ENCODE measurements at regions not wholly inside any gene's neighbourhood (a gene's known extent, or its start where the extent isn't known, plus 50 kb on each side); places are given as distances from the start of the nearest gene placed in this dataset.
"Not testable (repeated sequence)": the region's sequence is repeated elsewhere in the genome, so short reads cannot be mapped to it uniquely, and the experiment has no call there.

DNA sequence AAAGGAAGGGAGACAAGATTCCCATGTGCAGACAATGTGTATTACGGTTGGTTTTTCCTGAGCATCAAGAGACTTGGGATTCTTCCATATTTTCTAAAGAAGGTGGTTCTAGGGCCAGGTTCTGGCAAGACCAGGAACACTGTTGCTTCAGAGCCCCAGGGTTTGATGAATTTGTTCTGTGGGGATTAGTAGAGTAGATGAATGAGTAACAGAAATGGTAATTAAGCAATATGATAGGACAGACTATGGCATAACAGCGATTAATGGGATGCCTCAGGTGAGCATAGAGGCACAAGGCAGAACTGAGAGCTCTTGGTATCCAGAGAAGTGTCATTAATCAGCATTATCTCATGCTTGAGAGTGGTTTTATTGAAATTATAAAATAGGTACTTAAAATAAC is 82.8 kb upstream of the PNPT1 start:
- POLR2A ChIA-PET = interaction anchor here (0.7 to 3.2 kb wide), 21 partner anchors 15 to 185 kb away, joined by 3 to 28 read pairs (median 5); no protein-coding TSS in a partner anchor
- no peak overlapping the region for H3K27ac Mint-ChIP-seq (ENCODE audit: low read depth, unreplicated experiment)

DNA sequence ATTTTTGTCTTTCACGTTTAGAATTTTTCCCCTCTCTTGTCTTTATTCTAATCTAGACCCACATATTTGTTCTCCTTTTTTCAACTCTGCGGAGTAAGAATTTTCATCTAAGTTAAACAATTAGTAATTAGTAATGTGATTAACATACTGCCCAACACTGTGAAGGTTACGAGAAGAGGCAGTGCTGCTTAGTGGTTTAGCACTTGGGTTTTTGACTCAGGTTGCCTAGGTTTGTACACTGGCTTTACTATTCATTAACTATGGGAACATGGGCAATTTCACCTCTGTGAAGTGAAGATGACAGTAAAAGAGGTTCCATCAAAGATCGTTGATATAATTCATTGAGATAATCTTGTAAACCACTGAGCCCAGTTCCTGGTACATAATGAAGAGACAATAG is 82.2 kb upstream of the PNPT1 start:
- ChIA-PET CTCF (interaction anchor here (1.0 to 2.1 kb wide), 4 partner anchors 182 to 230 kb away, joined by 3 to 9 read pairs (median 5); no protein-coding TSS in a partner anchor), POLR2A (interaction anchor here (0.7 to 3.2 kb wide), 14 partner anchors 14 to 186 kb away, joined by 3 to 28 read pairs (median 6); no protein-coding TSS in a partner anchor)
- no peak for DNase-seq (ENCODE audit: unreplicated experiment)
- Mint-ChIP-seq H3K27me3 (ENCODE audit: insufficient read depth, unreplicated experiment) (no peaks in the 10 kb centered on the region), H3K36me3 (ENCODE audit: insufficient read depth, unreplicated experiment) (peaks cover 7% of the 10 kb centered on the region), H3K9me3 (ENCODE audit: unreplicated experiment) (no peaks in the 10 kb centered on the region), H3K27ac (ENCODE audit: low read depth, unreplicated experiment) (peak overlapping the region; percentile 54), H3K4me1 (ENCODE audit: insufficient read depth, unreplicated experiment) (peaks cover 51% of the 10 kb centered on the region), H3K4me3 (ENCODE audit: unreplicated experiment) (no peak overlapping the region)
- TF ChIP-seq, protein P1, sequence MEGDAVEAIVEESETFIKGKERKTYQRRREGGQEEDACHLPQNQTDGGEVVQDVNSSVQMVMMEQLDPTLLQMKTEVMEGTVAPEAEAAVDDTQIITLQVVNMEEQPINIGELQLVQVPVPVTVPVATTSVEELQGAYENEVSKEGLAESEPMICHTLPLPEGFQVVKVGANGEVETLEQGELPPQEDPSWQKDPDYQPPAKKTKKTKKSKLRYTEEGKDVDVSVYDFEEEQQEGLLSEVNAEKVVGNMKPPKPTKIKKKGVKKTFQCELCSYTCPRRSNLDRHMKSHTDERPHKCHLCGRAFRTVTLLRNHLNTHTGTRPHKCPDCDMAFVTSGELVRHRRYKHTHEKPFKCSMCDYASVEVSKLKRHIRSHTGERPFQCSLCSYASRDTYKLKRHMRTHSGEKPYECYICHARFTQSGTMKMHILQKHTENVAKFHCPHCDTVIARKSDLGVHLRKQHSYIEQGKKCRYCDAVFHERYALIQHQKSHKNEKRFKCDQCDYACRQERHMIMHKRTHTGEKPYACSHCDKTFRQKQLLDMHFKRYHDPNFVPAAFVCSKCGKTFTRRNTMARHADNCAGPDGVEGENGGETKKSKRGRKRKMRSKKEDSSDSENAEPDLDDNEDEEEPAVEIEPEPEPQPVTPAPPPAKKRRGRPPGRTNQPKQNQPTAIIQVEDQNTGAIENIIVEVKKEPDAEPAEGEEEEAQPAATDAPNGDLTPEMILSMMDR (IDR thresholded peaks at IDR 0.05; ENCODE audit: unreplicated experiment) = no peak
- no TSS peak for BruUV-seq (replicated peaks)
- intact Hi-C loops (cut with micrococcal nuclease) = loop anchor here (5.0 kb wide), 1 partner anchor 66 kb away; no protein-coding TSS in a partner anchor

More for the DNA sequence above, 82.8 kb upstream of the PNPT1 start:
- intact Hi-C loops (cut with micrococcal nuclease) = loop anchor here (5.0 kb wide), 1 partner anchor 66 kb away; no protein-coding TSS in a partner anchor
- Mint-ChIP-seq H3K27me3 (ENCODE audit: insufficient read depth, unreplicated experiment) (no peaks in the 10 kb centered on the region), H3K4me3 (ENCODE audit: unreplicated experiment) (no peak overlapping the region), H3K9me3 (ENCODE audit: unreplicated experiment) (no peaks in the 10 kb centered on the region), H3K4me1 (ENCODE audit: insufficient read depth, unreplicated experiment) (peaks cover 51% of the 10 kb centered on the region), H3K36me3 (ENCODE audit: insufficient read depth, unreplicated experiment) (peaks cover 7% of the 10 kb centered on the region)
- peak; percentile 81 for DNase-seq (ENCODE audit: unreplicated experiment)
- BruUV-seq (replicated peaks) = no TSS peak
- CTCF ChIA-PET = interaction anchor here (1.0 to 2.1 kb wide), 5 partner anchors 181 to 230 kb away, joined by 3 to 9 read pairs (median 5); no protein-coding TSS in a partner anchor
- TF ChIP-seq, protein P1 (IDR thresholded peaks at IDR 0.05; ENCODE audit: unreplicated experiment) = no peak

DNA sequence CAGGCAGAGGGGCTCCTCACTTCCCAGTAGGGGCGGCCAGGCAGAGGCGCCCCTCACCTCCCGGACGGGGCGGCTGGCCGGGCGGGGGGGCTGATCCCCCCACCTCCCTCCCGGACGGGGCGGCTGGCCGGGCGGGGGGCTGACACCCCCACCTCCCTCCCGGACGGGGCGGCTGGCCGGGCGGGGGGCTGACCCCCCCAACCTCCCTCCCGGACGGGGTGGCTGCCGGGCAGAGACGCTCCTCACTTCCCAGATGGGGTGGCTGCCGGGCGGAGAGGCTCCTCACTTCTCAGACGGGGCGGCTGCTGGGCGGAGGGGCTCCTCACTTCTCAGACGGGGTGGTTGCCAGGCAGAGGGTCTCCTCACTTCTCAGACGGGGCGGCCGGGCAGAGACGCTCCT is 80.0 kb upstream of the PNPT1 start:
- DNase-seq (ENCODE audit: unreplicated experiment); H3K36me3 Mint-ChIP-seq (ENCODE audit: insufficient read depth, unreplicated experiment); POLR2A ChIA-PET; H3K4me3 Mint-ChIP-seq (ENCODE audit: unreplicated experiment); BruUV-seq (replicated peaks); H3K27me3 Mint-ChIP-seq (ENCODE audit: insufficient read depth, unreplicated experiment); H3K27ac Mint-ChIP-seq (ENCODE audit: low read depth, unreplicated experiment); H3K9me3 Mint-ChIP-seq (ENCODE audit: unreplicated experiment): not testable (repeated sequence)
- H3K4me1 Mint-ChIP-seq (ENCODE audit: insufficient read depth, unreplicated experiment) = peaks cover 54% of the 10 kb centered on the region
- intact Hi-C loops (cut with micrococcal nuclease) = loop anchor here (5.0 kb wide), 1 partner anchor 359 kb away; no protein-coding TSS in a partner anchor
- CTCF ChIA-PET = interaction anchor here (7.6 kb wide), 1 partner anchor 188 kb away, joined by 204 read pairs; no protein-coding TSS in a partner anchor

DNA sequence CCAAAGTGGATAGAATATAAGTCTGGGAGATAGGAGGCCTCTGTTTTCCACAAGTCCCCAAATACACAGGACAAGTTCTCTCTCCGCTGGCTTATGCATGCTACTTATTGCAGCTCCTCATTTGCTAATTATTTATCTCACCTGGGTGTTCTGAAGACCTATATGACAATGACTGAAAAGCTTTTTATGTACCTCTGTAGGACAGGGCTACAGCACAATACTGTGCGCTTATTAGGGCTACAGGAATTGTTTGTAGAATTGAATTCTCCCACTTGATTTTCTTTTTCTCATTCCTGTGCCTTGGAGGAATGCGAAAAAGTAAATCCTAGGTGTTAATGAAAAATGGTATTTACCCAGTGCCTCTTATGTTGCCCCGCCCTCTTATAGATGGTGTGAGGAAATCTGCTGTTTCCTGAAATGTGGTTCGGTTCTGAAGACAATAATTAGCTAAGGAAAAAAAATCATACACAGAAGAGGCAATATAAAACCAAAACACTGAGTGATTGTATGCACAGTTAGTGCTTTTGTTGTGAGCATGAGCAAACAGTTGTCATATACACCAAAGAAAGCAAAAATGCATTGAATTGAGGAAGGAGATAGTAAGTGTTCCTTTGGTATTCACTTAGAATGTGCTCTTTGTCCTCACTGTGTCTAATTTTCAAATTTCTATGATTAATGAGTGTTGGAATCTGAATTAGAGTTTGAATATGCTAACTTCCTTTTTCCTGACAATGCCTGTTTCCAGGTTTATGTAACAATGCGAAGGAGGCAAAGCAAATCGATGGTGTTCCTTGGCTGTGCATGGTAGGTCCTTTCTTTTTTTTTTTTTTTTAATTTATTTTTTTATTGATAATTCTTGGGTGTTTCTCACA is 78.7 kb upstream of the PNPT1 start:
- peak overlapping the region; percentile 35 for H3K27ac Mint-ChIP-seq (ENCODE audit: low read depth, unreplicated experiment)
- H3K4me3 Mint-ChIP-seq (ENCODE audit: unreplicated experiment) = no peak overlapping the region
- H3K9me3 Mint-ChIP-seq (ENCODE audit: unreplicated experiment) = no peaks in the 10 kb centered on the region
- DNase-seq (ENCODE audit: unreplicated experiment) = no peak
- CTCF ChIA-PET = interaction anchor here (0.6 to 7.6 kb wide), 40 partner anchors 9 to 1746 kb away, joined by 3 to 204 read pairs (median 5); no protein-coding TSS in a partner anchor
- peaks cover 54% of the 10 kb centered on the region for H3K4me1 Mint-ChIP-seq (ENCODE audit: insufficient read depth, unreplicated experiment)
- H3K27me3 Mint-ChIP-seq (ENCODE audit: insufficient read depth, unreplicated experiment) = no peaks in the 10 kb centered on the region
- no peaks in the 10 kb centered on the region for H3K36me3 Mint-ChIP-seq (ENCODE audit: insufficient read depth, unreplicated experiment)
- intact Hi-C loops (cut with micrococcal nuclease) = loop anchor here (5.0 kb wide), 1 partner anchor 360 kb away; no protein-coding TSS in a partner anchor
- TF ChIP-seq, protein P1 (IDR thresholded peaks at IDR 0.05; ENCODE audit: unreplicated experiment) = no peak
- BruUV-seq (replicated peaks) = no TSS peak
- POLR2A ChIA-PET = interaction anchor here (0.6 to 4.7 kb wide), 22 partner anchors 8 to 353 kb away, joined by 3 to 31 read pairs (median 4); partner anchors contain the start of genes CCDC88A and EFEMP1
